GM12873 (cell line): ENCODE measurements at regions not wholly inside any gene's neighbourhood (a gene's known extent, or its start where the extent isn't known, plus 50 kb on each side); places are given as distances from the start of the nearest gene placed in this dataset.

Experiments used
- TF ChIP-seq, protein P1 (sequence below): IDR thresholded peaks from 2 replicates; pipeline ENCODE4 v1.5.1; 2012; ENCODE audit warnings: low read depth, mild to moderate bottlenecking, moderate library complexity, low read length, control low read depth; ENCODE audit not compliant: insufficient read depth; ENCODE audit errors: missing control alignments

- TF ChIP-seq, protein P1, sequence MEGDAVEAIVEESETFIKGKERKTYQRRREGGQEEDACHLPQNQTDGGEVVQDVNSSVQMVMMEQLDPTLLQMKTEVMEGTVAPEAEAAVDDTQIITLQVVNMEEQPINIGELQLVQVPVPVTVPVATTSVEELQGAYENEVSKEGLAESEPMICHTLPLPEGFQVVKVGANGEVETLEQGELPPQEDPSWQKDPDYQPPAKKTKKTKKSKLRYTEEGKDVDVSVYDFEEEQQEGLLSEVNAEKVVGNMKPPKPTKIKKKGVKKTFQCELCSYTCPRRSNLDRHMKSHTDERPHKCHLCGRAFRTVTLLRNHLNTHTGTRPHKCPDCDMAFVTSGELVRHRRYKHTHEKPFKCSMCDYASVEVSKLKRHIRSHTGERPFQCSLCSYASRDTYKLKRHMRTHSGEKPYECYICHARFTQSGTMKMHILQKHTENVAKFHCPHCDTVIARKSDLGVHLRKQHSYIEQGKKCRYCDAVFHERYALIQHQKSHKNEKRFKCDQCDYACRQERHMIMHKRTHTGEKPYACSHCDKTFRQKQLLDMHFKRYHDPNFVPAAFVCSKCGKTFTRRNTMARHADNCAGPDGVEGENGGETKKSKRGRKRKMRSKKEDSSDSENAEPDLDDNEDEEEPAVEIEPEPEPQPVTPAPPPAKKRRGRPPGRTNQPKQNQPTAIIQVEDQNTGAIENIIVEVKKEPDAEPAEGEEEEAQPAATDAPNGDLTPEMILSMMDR = no peak
Measured at GRCh38 chr10:63702092-63702491, 180.9 kb downstream of the REEP3 start.

- TF ChIP-seq, protein P1 = no peak
Measured at GRCh38 chr10:63703113-63703670, 182.0 kb downstream of the REEP3 start.

DNA sequence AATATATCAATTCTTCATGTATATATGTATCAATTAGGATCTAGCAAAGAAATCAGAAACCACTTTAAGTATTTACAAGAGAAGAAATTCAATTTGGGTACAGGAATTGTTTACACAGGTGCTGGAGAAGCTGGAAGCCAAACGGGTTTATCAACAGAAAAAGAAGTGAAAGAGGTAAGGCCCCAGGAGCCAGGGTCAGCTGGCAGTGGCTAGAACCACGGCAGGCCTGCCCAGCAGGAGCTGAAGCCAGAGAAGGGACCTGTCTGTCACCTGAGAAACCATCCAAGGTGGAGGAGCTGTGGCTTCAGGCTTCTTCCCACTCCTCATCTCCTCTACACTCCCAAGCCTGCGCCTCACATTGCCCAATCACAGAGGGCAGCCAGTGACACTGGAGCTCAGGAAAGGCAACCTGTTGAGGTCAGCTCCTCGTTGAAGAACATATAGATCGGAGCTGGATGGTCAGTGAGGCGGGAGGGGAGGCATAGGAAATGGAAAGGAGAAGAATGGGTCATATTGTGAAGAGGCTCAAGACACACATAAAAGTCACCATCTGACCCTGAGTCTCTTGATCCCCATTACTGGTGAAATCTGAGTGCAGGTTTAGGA is 182.6 kb downstream of the REEP3 start:
- TF ChIP-seq, protein P1 = no peak

GRCh38 chr10:63707254-63707910 is 186.2 kb downstream of the REEP3 start:
- TF ChIP-seq, protein P1 = no peak

DNA sequence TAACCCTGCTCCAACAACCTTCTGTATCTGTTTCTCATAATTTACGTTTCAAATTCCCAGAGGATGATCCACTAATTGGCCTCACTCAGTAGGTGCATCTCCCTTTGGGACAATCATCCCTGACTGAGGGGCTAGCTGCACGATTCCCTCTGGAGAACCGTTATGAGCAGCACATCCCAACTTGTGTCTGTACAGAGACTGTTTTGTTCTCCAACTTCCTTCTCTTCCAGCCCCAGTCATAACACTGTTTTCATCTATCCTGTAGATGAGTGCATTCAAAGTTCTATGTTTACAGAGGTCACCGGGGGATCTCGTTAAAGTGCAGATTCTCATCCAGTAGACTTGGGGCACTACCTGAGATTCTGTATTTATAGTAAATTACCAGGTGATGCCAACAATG is 187.2 kb downstream of the REEP3 start:
- TF ChIP-seq, protein P1 = no peak

GRCh38 chr10:63710703-63711102 is 189.5 kb downstream of the REEP3 start:
- TF ChIP-seq, protein P1 = no peak

GRCh38 chr10:63711361-63711760 is 190.2 kb downstream of the REEP3 start:
- TF ChIP-seq, protein P1 = no peak
